ENCODE measurements at regions not wholly inside any gene's neighbourhood (a gene's known extent, or its start where the extent isn't known, plus 50 kb on each side); places are given as distances from the start of the nearest gene placed in this dataset.

- DNase-seq (ENCODE audit: low read depth in 1 of 2, low spot score in 1 of 2): no peak
Measured at GRCh38 chr11:34564406-34564805, 50.8 kb upstream of the ELF5 start.

GRCh38 chr11:34564807-34565241, 51.2 kb upstream of the ELF5 start:
- no peak for DNase-seq (ENCODE audit: low read depth in 1 of 2, low spot score in 1 of 2)
- H3K27me3 ChIP-seq: no peaks in the 10 kb centered on the region
- H3K4me3 ChIP-seq: no peak overlapping the region
- H3K27ac ChIP-seq: no peak overlapping the region
- no peak for TF ChIP-seq CTCF (IDR thresholded peaks at IDR 0.05; ENCODE audit: low read depth, low read length)
- no peaks in the 10 kb centered on the region for H3K4me1 ChIP-seq (ENCODE audit: low read depth)
- H3K9me3 ChIP-seq (ENCODE audit: low read depth): no peaks in the 10 kb centered on the region
- H3K36me3 ChIP-seq: no peaks in the 10 kb centered on the region

More at GRCh38 chr11:34564406-34564805, 50.8 kb upstream of the ELF5 start:
- H3K27me3 ChIP-seq: no peaks in the 10 kb centered on the region
- no peaks in the 10 kb centered on the region for H3K9me3 ChIP-seq (ENCODE audit: low read depth)
- H3K4me3 ChIP-seq: no peak overlapping the region
- no peak for TF ChIP-seq CTCF (IDR thresholded peaks at IDR 0.05; ENCODE audit: low read depth, low read length)
- no peaks in the 10 kb centered on the region for H3K4me1 ChIP-seq (ENCODE audit: low read depth)
- no peak overlapping the region for H3K27ac ChIP-seq
- no peaks in the 10 kb centered on the region for H3K36me3 ChIP-seq

GRCh38 chr11:34565417-34566207, 52.0 kb upstream of the ELF5 start:
- Histone ChIP-seq H3K36me3 (no peaks in the 10 kb centered on the region), H3K9me3 (ENCODE audit: low read depth) (no peaks in the 10 kb centered on the region), H3K27ac (no peak overlapping the region), H3K4me3 (no peak overlapping the region), H3K4me1 (ENCODE audit: low read depth) (no peaks in the 10 kb centered on the region), H3K27me3 (no peaks in the 10 kb centered on the region)
- TF ChIP-seq CTCF (IDR thresholded peaks at IDR 0.05; ENCODE audit: low read depth, low read length): peak; percentile 38
- DNase-seq (ENCODE audit: low read depth in 1 of 2, low spot score in 1 of 2): no peak

GRCh38 chr11:34566208-34566551, 52.6 kb upstream of the ELF5 start:
- no peak for DNase-seq (ENCODE audit: low read depth in 1 of 2, low spot score in 1 of 2)
- H3K27me3 ChIP-seq: no peaks in the 10 kb centered on the region
- no peaks in the 10 kb centered on the region for H3K36me3 ChIP-seq
- no peak overlapping the region for H3K27ac ChIP-seq
- H3K9me3 ChIP-seq (ENCODE audit: low read depth): no peaks in the 10 kb centered on the region
- H3K4me1 ChIP-seq (ENCODE audit: low read depth): no peaks in the 10 kb centered on the region
- no peak for TF ChIP-seq CTCF (IDR thresholded peaks at IDR 0.05; ENCODE audit: low read depth, low read length)
- no peak overlapping the region for H3K4me3 ChIP-seq

- H3K27ac ChIP-seq: no peak overlapping the region
- no peaks in the 10 kb centered on the region for H3K36me3 ChIP-seq
- no peak overlapping the region for H3K4me3 ChIP-seq
- no peak for TF ChIP-seq CTCF (IDR thresholded peaks at IDR 0.05; ENCODE audit: low read depth, low read length)
- no peaks in the 10 kb centered on the region for H3K9me3 ChIP-seq (ENCODE audit: low read depth)
- H3K4me1 ChIP-seq (ENCODE audit: low read depth): no peaks in the 10 kb centered on the region
- H3K27me3 ChIP-seq: no peaks in the 10 kb centered on the region
- no peak for DNase-seq (ENCODE audit: low read depth in 1 of 2, low spot score in 1 of 2)
Measured at GRCh38 chr11:34566736-34567135, 53.1 kb upstream of the ELF5 start.

All from cardiac muscle cell (in vitro differentiated cells and primary cell).